ENCODE measurements at regions not wholly inside any gene's neighbourhood (a gene's known extent, or its start where the extent isn't known, plus 50 kb on each side); places are given as distances from the start of the nearest gene placed in this dataset.

DNA sequence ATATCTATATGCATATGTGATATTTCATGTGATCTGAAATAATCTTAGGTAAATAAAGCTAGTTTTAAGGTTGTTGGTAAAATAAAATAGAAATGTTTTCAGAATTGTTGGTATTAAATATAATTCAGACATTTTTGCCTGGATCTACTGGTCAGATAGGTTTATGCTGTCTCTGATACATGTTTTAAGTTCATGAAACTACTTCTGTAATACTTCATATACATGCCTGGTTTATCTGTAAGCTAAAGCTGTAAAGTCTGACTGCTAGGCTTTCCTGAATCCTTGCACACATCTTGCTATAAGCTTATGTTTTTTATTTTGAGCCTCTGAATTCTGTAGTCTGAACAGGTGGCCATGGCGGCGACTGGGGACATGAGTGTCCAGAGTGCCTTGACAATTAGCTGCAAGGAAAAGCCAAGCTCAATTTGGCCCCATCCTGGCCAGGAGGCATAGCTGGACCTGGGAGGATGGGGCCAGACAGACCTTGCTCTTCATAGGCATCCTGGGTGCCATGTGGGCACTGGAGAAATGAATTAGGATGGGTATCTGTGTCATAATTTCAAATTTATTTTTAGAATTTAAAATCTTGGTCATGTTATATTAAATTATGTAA is 241.0 kb upstream of the UBASH3B start (continued):
- TF ChIP-seq, protein P1, sequence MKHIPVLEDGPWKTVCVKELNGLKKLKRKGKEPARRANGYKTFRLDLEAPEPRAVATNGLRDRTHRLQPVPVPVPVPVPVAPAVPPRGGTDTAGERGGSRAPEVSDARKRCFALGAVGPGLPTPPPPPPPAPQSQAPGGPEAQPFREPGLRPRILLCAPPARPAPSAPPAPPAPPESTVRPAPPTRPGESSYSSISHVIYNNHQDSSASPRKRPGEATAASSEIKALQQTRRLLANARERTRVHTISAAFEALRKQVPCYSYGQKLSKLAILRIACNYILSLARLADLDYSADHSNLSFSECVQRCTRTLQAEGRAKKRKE (CRISPR knock-in tag; IDR thresholded peaks at IDR 0.05; ENCODE audit: low read depth) = no peak
- no peak for TF ChIP-seq ELK1 (IDR thresholded peaks at IDR 0.05; ENCODE audit: low read depth, low read length)
- no peak for TF ChIP-seq GATA3 (IDR thresholded peaks at IDR 0.05; ENCODE audit: borderline replicate concordance)

GRCh38 chr11:122413677-122414076 is 241.8 kb upstream of the UBASH3B start:
- H3K9me3 ChIP-seq = no peaks in the 10 kb centered on the region
- ChIA-PET POLR2A (no interaction called here), CTCF (interaction anchor here (1.1 kb wide), 1 partner anchor 56 kb away, joined by 3 read pairs; no protein-coding TSS in a partner anchor)
- no peak overlapping the region for H3K4me3 ChIP-seq
- ATAC-seq (no peak), FAIRE-seq (no peak), DNase-seq (ENCODE audit: low read depth in 1 of 2, low spot score in 1 of 2) (no peak)
- no peak overlapping the region for H3K4me2 ChIP-seq
- no peak overlapping the region for H3K27ac ChIP-seq
- TF ChIP-seq EHMT2 (IDR thresholded peaks at IDR 0.05; ENCODE audit: low read depth) (no peak), FOSL2 (IDR thresholded peaks at IDR 0.05) (no peak), FOSL2 (CRISPR knock-in tag; IDR thresholded peaks at IDR 0.05) (no peak), CHD2 (IDR thresholded peaks at IDR 0.05; ENCODE audit: low read length, partially characterized antibody) (no peak), ZNF302 (CRISPR knock-in tag; IDR thresholded peaks at IDR 0.05) (no peak), TFCP2L1 (CRISPR knock-in tag; IDR thresholded peaks at IDR 0.05) (no peak), ZC3H11A (IDR thresholded peaks at IDR 0.05) (no peak), NPAS2 (CRISPR knock-in tag; IDR thresholded peaks at IDR 0.05; ENCODE audit: borderline replicate concordance) (no peak), HOXB5 (CRISPR knock-in tag; IDR thresholded peaks at IDR 0.05) (no peak), RFX5 (IDR thresholded peaks at IDR 0.05) (no peak), KDM5A (IDR thresholded peaks at IDR 0.05) (no peak), ZFP36 (IDR thresholded peaks at IDR 0.05; ENCODE audit: borderline replicate concordance, partially characterized antibody) (no peak), ESRRA (IDR thresholded peaks at IDR 0.05; ENCODE audit: borderline replicate concordance, low read length) (no peak), ELK1 (IDR thresholded peaks at IDR 0.05; ENCODE audit: low read depth, low read length) (no peak), CBX2 (IDR thresholded peaks at IDR 0.05; ENCODE audit: borderline replicate concordance, low read depth) (no peak), CBX8 (IDR thresholded peaks at IDR 0.05) (no peak), SMC3 (IDR thresholded peaks at IDR 0.05) (no peak), KDM1A (IDR thresholded peaks at IDR 0.05; ENCODE audit: low read depth) (no peak), NR3C1 (IDR thresholded peaks at IDR 0.05) (no peak)
- TF ChIP-seq, protein P2, sequence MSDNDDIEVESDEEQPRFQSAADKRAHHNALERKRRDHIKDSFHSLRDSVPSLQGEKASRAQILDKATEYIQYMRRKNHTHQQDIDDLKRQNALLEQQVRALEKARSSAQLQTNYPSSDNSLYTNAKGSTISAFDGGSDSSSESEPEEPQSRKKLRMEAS (IDR thresholded peaks at IDR 0.05) = no peak
- H3K4me1 ChIP-seq = peaks cover 12% of the 10 kb centered on the region

GRCh38 chr11:122412581-122412980 is 242.9 kb upstream of the UBASH3B start:
- POLR2A ChIA-PET = no interaction called here
- 8% methylated on average over 1 of the region's 1 CpG for WGBS (ENCODE audit: missing lambda C conversion rate)
- Histone ChIP-seq H3K4me1 (peaks cover 12% of the 10 kb centered on the region; the same call in 2 of the 3 replicates), H3K4me3 (no peak overlapping the region), H3K27ac (no peak overlapping the region), H3K4me2 (no peak overlapping the region), H3K9me3 (no peaks in the 10 kb centered on the region)
- DNase-seq (ENCODE audit: low read depth in 1 of 2, low spot score in 1 of 2) (no peak), ATAC-seq (no peak), FAIRE-seq (no peak)
- CTCF ChIA-PET = interaction anchor here (0.7 to 1.1 kb wide), 2 partner anchors 55 to 209 kb away, joined by 3 read pairs; no protein-coding TSS in a partner anchor
- TF ChIP-seq KDM1A (IDR thresholded peaks at IDR 0.05; ENCODE audit: low read depth) (no peak), ZSCAN20 (CRISPR knock-in tag; IDR thresholded peaks at IDR 0.05) (no peak), EP300 (IDR thresholded peaks at IDR 0.05) (no peak), GATA3 (IDR thresholded peaks at IDR 0.05; ENCODE audit: borderline replicate concordance) (no peak), FOSL2 (IDR thresholded peaks at IDR 0.05) (no peak), FOSL2 (CRISPR knock-in tag; IDR thresholded peaks at IDR 0.05) (no peak), ZC3H11A (IDR thresholded peaks at IDR 0.05) (no peak), EHF (CRISPR knock-in tag; IDR thresholded peaks at IDR 0.05) (no peak), HOXA7 (CRISPR knock-in tag; IDR thresholded peaks at IDR 0.05) (no peak), RARB (CRISPR knock-in tag; IDR thresholded peaks at IDR 0.05) (no peak), SREBF2 (IDR thresholded peaks at IDR 0.05) (no peak), HDAC2 (IDR thresholded peaks at IDR 0.05) (no peak), SMC3 (IDR thresholded peaks at IDR 0.05) (no peak), ZFP36 (IDR thresholded peaks at IDR 0.05; ENCODE audit: borderline replicate concordance, partially characterized antibody) (no peak), EHMT2 (IDR thresholded peaks at IDR 0.05; ENCODE audit: low read depth) (no peak), HOXB5 (CRISPR knock-in tag; IDR thresholded peaks at IDR 0.05) (no peak), MYC (IDR thresholded peaks at IDR 0.05; ENCODE audit: borderline replicate concordance, low read length) (no peak), POLR2A (IDR thresholded peaks at IDR 0.05; ENCODE audit: low read length) (no peak), CBX8 (IDR thresholded peaks at IDR 0.05) (no peak), PBX3 (IDR thresholded peaks at IDR 0.05) (no peak)
- TF ChIP-seq, protein P3, sequence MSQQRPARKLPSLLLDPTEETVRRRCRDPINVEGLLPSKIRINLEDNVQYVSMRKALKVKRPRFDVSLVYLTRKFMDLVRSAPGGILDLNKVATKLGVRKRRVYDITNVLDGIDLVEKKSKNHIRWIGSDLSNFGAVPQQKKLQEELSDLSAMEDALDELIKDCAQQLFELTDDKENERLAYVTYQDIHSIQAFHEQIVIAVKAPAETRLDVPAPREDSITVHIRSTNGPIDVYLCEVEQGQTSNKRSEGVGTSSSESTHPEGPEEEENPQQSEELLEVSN (IDR thresholded peaks at IDR 0.05; ENCODE audit: borderline replicate concordance, low read depth) = no peak

Measured in A549 (cell line).